ENCODE measurements at regions not wholly inside any gene's neighbourhood (a gene's known extent, or its start where the extent isn't known, plus 50 kb on each side); places are given as distances from the start of the nearest gene placed in this dataset.
A peak's percentile ranks its signal among the peaks of the same experiment; 100 is the strongest.

DNA sequence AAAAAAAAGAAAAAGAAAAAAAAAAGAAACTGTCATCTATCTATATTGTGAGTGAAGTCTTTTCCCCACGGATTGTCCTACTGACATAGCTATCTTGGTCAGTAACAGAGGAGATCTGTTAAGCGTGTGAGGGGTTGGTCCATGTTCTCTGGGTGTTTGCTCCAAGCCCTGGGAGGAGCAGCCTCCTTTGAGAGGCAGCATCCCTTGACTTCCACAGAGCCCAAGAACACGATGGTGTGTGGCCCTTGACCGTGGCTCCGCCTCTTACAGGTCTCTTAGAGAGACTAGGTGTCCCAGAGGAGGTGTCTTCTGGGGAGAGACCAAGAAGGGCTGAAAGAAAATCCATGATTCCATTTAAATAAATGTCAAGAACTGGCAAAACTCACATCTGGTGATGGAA, 60.1 kb upstream of the GTSF1L start:
- no peaks in the 10 kb centered on the region for H3K36me3 ChIP-seq (ENCODE audit: low read depth)
- no peaks in the 10 kb centered on the region for H3K27me3 ChIP-seq (ENCODE audit: insufficient read depth, poor library complexity, severe bottlenecking)
- H3K4me1 ChIP-seq (ENCODE audit: insufficient read depth, poor library complexity, severe bottlenecking) = peaks cover 11% of the 10 kb centered on the region
- H3K4me3 ChIP-seq (ENCODE audit: severe bottlenecking) = no peak overlapping the region
- TF ChIP-seq, protein P1, sequence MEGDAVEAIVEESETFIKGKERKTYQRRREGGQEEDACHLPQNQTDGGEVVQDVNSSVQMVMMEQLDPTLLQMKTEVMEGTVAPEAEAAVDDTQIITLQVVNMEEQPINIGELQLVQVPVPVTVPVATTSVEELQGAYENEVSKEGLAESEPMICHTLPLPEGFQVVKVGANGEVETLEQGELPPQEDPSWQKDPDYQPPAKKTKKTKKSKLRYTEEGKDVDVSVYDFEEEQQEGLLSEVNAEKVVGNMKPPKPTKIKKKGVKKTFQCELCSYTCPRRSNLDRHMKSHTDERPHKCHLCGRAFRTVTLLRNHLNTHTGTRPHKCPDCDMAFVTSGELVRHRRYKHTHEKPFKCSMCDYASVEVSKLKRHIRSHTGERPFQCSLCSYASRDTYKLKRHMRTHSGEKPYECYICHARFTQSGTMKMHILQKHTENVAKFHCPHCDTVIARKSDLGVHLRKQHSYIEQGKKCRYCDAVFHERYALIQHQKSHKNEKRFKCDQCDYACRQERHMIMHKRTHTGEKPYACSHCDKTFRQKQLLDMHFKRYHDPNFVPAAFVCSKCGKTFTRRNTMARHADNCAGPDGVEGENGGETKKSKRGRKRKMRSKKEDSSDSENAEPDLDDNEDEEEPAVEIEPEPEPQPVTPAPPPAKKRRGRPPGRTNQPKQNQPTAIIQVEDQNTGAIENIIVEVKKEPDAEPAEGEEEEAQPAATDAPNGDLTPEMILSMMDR (IDR thresholded peaks at IDR 0.05; ENCODE audit: poor library complexity, severe bottlenecking) = no peak
- no peaks in the 10 kb centered on the region for H3K9me3 ChIP-seq (ENCODE audit: severe bottlenecking)
- H3K27ac ChIP-seq (ENCODE audit: poor library complexity, severe bottlenecking) = no peak overlapping the region
- ATAC-seq (ENCODE audit: low read depth) = no peak
- peak; percentile 74 for DNase-seq (ENCODE audit: low spot score)

DNA sequence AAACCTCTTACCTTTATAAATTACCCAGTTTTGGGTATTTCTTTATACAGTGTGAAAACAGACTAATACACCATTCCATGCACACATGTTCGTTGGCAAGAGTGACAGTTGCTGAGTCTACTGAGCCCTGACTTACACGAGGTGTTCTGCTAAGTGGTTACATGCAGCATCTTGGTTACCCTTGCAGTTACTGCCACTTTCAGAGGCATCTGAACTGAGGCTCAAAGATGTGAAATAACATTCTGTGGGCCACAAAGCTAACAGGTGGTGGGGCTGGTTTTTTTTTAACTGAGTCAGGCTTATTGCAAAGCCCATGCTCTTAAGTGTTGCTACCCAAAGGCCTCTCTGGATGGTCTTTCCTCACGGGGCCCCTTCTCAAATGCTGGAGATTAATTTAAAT, 54.4 kb upstream of the GTSF1L start:
- H3K36me3 ChIP-seq (ENCODE audit: low read depth) = no peaks in the 10 kb centered on the region
- TF ChIP-seq, protein P1 (IDR thresholded peaks at IDR 0.05; ENCODE audit: poor library complexity, severe bottlenecking) = no peak
- no peak for ATAC-seq (ENCODE audit: low read depth)
- peaks cover 16% of the 10 kb centered on the region for H3K4me1 ChIP-seq (ENCODE audit: insufficient read depth, poor library complexity, severe bottlenecking)
- no peak for DNase-seq (ENCODE audit: low spot score)
- no peak overlapping the region for H3K4me3 ChIP-seq (ENCODE audit: severe bottlenecking)
- no peaks in the 10 kb centered on the region for H3K27me3 ChIP-seq (ENCODE audit: insufficient read depth, poor library complexity, severe bottlenecking)
- peak overlapping the region; percentile 48 for H3K27ac ChIP-seq (ENCODE audit: poor library complexity, severe bottlenecking)
- H3K9me3 ChIP-seq (ENCODE audit: severe bottlenecking) = peaks cover 6% of the 10 kb centered on the region

GRCh38 chr20:43778375-43778774, 51.6 kb upstream of the GTSF1L start:
- H3K27me3 ChIP-seq (ENCODE audit: insufficient read depth, poor library complexity, severe bottlenecking) = no peaks in the 10 kb centered on the region
- no peaks in the 10 kb centered on the region for H3K36me3 ChIP-seq (ENCODE audit: low read depth)
- no peak for ATAC-seq (ENCODE audit: low read depth)
- no peak overlapping the region for H3K27ac ChIP-seq (ENCODE audit: poor library complexity, severe bottlenecking)
- peaks cover 16% of the 10 kb centered on the region for H3K4me1 ChIP-seq (ENCODE audit: insufficient read depth, poor library complexity, severe bottlenecking)
- no peak overlapping the region for H3K4me3 ChIP-seq (ENCODE audit: severe bottlenecking)
- H3K9me3 ChIP-seq (ENCODE audit: severe bottlenecking) = peaks cover 6% of the 10 kb centered on the region
- DNase-seq (ENCODE audit: low spot score) = no peak
- TF ChIP-seq, protein P1 (IDR thresholded peaks at IDR 0.05; ENCODE audit: poor library complexity, severe bottlenecking) = no peak

DNA sequence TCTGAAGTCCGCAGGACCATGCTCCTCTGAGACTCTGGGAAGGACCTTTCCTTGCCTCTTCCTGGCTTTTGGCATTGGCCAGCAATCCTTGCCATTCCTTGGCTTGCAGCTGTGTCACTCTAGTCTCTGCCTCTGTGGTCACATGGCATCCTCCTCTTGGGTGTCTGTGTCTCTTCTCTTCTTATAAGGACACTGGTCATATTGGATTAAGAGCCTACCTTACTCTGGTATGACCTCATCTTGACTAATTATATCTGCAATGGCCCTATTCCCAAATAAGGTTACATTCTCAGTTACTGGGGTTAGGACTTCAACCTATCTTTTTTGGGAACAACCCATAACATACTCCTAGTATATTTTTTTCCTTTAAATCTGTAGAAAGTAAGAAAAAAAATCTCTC, 49.9 kb upstream of the GTSF1L start:
- no peaks in the 10 kb centered on the region for H3K36me3 ChIP-seq (ENCODE audit: low read depth)
- ATAC-seq (ENCODE audit: low read depth) = peak; percentile 59
- peaks cover 3% of the 10 kb centered on the region for H3K4me1 ChIP-seq (ENCODE audit: insufficient read depth, poor library complexity, severe bottlenecking)
- H3K4me3 ChIP-seq (ENCODE audit: severe bottlenecking) = no peak overlapping the region
- TF ChIP-seq, protein P1 (IDR thresholded peaks at IDR 0.05; ENCODE audit: poor library complexity, severe bottlenecking) = no peak
- H3K27me3 ChIP-seq (ENCODE audit: insufficient read depth, poor library complexity, severe bottlenecking) = no peaks in the 10 kb centered on the region
- peak; percentile 52 for DNase-seq (ENCODE audit: low spot score)
- H3K27ac ChIP-seq (ENCODE audit: poor library complexity, severe bottlenecking) = no peak overlapping the region
- H3K9me3 ChIP-seq (ENCODE audit: severe bottlenecking) = peaks cover 6% of the 10 kb centered on the region
